ENCODE measurements at regions not wholly inside any gene's neighbourhood (a gene's known extent, or its start where the extent isn't known, plus 50 kb on each side); places are given as distances from the start of the nearest gene placed in this dataset.
"Not testable (repeated sequence)": the region's sequence is repeated elsewhere in the genome, so short reads cannot be mapped to it uniquely, and the experiment has no call there.

DNA sequence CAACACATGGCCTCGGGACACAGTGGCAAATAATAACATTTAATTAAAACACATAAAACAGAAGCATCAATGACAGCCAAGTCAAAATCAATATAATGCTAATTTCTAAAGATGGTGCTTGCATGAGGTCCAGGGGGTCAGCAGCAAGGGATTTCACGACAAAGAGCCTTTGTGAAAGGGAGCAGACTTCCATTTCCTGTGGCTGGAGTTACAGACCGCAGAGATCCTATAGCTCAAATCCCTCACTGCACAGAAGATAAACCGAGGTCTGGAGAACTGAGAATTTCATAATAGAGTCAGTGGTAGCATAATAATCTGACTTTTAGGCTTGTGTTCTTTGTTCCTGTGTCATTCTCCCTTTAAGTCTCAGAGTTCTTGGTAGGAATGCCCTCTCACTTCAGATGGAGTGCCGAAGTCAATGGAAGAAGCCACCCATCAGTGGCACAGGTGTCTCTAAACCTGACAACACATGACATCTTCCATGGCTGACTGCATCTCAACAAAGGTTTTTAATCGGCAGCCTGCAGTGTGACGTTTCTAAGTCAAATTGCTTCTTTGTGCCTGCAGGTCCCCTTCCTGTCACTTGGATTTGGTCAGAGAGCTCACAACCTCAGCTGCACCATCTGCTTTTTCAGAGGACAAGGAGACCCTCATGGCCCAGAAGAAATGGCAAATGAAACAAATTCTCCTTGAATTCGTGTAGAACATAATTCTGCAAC, 67.4 kb downstream of the CARTPT start:
- no peak overlapping the region for H3K4me3 ChIP-seq (ENCODE audit: low read depth, low read length)
- TF ChIP-seq, protein P1, sequence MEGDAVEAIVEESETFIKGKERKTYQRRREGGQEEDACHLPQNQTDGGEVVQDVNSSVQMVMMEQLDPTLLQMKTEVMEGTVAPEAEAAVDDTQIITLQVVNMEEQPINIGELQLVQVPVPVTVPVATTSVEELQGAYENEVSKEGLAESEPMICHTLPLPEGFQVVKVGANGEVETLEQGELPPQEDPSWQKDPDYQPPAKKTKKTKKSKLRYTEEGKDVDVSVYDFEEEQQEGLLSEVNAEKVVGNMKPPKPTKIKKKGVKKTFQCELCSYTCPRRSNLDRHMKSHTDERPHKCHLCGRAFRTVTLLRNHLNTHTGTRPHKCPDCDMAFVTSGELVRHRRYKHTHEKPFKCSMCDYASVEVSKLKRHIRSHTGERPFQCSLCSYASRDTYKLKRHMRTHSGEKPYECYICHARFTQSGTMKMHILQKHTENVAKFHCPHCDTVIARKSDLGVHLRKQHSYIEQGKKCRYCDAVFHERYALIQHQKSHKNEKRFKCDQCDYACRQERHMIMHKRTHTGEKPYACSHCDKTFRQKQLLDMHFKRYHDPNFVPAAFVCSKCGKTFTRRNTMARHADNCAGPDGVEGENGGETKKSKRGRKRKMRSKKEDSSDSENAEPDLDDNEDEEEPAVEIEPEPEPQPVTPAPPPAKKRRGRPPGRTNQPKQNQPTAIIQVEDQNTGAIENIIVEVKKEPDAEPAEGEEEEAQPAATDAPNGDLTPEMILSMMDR (IDR thresholded peaks at IDR 0.05; ENCODE audit: low read depth, low read length), result no peak

DNA sequence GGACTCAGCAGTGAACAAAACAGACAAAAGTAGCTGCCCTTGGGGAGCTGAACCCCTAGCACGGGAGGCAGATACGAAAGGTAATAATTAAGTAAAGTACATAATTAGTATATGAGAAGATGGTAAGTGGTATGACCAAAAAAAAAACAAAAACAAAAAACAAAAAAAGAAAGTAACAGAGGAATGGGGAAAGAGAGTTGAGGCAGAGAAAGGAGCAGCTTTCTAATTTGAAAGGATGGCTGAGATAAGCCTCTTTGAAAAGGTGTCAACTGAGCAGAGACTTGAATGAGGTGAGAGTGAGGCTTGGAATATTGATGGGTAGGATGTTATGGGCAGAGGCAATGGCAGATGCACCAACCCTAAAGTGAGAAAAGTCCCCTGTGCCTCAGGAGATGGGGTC, 69.7 kb downstream of the CARTPT start:
- TF ChIP-seq, protein P1 (IDR thresholded peaks at IDR 0.05; ENCODE audit: low read depth, low read length), result no peak
- H3K4me3 ChIP-seq (ENCODE audit: low read depth, low read length), result no peak overlapping the region

DNA sequence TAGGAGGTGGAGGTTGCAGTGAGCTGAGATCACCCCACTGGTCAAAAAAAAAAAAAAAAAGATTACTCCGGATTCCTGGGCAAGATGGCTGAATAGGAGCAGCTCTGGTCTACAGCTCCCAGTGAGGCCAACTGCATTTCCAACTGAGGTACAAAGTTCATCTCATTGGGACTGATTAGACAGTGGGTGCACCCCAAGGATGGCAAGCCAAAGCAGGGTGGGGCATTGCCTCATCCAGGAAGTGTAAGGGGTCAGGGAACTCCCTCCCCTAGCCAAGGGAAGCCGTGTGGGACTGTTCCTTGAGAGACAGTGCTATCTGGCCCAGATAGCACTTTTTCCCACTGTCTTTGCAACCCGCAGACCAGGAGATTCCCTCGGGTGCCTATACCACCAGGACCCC, 70.7 kb downstream of the CARTPT start:
- TF ChIP-seq, protein P1 (IDR thresholded peaks at IDR 0.05; ENCODE audit: low read depth, low read length), result no peak

DNA sequence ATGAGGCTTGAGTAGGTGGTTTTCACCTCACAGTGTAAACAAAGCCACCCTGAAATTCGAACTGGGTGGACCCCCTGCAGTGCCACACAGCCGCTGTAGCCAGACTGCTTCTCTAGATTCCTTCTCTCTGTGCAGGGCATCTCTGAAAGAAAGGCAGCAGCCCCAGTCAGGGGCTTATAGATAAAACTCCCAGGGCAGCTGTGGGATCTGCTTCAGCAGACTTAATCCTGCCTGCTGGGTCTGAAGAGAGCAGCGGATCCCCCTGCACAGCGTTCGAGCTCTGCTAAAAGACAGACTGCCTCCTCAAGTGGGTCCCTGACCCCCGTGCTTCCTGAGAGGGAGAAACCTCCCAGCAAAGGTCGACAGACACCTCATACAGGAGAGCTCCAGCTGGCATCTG, 71.4 kb downstream of the CARTPT start:
- TF ChIP-seq, protein P1 (IDR thresholded peaks at IDR 0.05; ENCODE audit: low read depth, low read length), result no peak
- no peak overlapping the region for H3K4me3 ChIP-seq (ENCODE audit: low read depth, low read length)

More for the DNA sequence above, 70.7 kb downstream of the CARTPT start:
- H3K4me3 ChIP-seq (ENCODE audit: low read depth, low read length), result no peak overlapping the region

DNA sequence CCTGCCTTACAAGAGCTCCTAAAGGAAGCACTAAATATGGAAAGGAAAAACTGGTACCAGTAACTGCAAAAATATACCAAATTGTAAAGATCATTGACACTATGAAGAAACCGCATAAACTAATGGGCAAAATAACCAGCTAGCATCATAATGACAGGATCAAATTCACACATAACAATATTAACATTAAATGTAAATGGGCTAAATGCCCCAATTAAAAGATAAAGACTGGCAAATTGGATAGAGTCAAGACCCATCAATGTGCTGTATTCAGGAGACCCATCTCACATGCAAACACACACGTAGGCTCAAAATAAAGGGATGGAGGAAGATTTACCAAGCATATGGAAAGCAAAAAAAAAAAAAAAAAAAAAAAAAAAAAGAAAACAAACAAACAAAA, 73.0 kb downstream of the CARTPT start:
- H3K4me3 ChIP-seq (ENCODE audit: low read depth, low read length), result not testable (repeated sequence)

DNA sequence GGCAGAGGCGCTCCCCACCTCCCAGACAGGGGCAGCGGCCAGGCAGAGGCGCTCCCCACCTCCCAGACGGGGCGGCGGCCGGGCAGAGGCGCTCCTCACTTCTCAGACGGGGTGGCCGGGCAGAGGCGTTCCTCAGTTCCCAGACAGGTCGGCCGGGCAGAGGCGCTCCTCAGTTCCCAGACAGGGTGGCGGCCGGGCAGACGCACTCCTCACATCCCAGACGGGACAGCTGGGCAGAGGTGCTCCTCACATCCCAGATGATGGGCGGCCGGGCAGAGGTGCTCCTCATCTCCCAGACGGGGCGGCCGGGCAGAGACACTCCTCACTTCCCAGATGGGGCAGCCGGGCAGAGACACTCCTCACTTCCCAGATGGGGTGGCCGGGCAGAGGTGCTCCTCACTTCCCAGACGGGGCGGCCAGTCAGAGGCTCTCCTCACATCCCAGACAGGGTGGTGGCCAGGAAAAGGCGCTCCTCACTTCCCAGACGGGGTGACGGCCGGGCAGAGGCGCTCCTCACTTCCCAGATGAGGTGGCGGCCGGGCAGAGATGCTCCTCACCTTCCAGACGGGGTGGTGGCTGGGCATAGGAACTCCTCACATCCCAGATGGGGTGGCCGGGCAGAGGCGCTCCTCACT, 75.1 kb downstream of the CARTPT start:
- no peak overlapping the region for H3K4me3 ChIP-seq (ENCODE audit: low read depth, low read length)
- TF ChIP-seq, protein P1 (IDR thresholded peaks at IDR 0.05; ENCODE audit: low read depth, low read length), result no peak

DNA sequence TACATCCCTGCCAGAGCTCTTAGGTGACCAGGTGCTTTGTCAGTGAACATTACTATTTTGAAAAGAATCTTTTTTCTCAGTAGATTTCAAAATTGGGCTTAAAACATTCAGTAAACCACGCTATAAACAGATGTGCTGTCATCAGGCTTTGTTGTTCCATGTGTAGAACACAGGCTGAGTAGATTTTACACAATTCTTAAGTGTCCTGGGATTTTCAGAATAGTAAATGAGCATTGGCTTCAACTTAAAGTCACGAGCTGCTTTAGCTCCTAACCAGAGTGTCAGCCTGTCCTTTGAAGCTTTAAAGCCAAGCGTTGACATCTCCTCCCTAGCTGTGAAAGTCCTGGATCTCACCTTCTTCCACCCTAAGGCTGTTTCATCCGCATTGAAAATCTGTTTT, 83.6 kb downstream of the CARTPT start:
- no peak overlapping the region for H3K4me3 ChIP-seq (ENCODE audit: low read depth, low read length)
- TF ChIP-seq, protein P1 (IDR thresholded peaks at IDR 0.05; ENCODE audit: low read depth, low read length), result no peak
